HEK293 (cell line): ENCODE measurements at regions not wholly inside any gene's neighbourhood (a gene's known extent, or its start where the extent isn't known, plus 50 kb on each side); places are given as distances from the start of the nearest gene placed in this dataset.

Experiments used
- CTCF ChIP-seq: fragments of 450-650 bp; formaldehyde crosslinking; IDR thresholded peaks from 2 replicates; pipeline ENCODE4 v1.5.1; 2016; ENCODE audit warnings: missing biosample characterization, missing genetic modification characterization
- FEZF1 ChIP-seq: fragments of 450-650 bp; formaldehyde crosslinking; IDR thresholded peaks from 2 replicates; pipeline ENCODE4 v1.5.1; 2016; ENCODE audit warnings: missing biosample characterization, missing genetic modification characterization
- GFI1B ChIP-seq: fragments of 450-650 bp; formaldehyde crosslinking; IDR thresholded peaks from 2 replicates; pipeline ENCODE4 v1.5.1; 2016; ENCODE audit warnings: missing biosample characterization, missing genetic modification characterization
- MYNN ChIP-seq: fragments of 450-650 bp; formaldehyde crosslinking; IDR thresholded peaks from 2 replicates; pipeline ENCODE4 v1.5.1; 2016; ENCODE audit warnings: missing biosample characterization, missing genetic modification characterization, borderline replicate concordance
- SALL2 ChIP-seq: fragments of 450-650 bp; formaldehyde crosslinking; IDR thresholded peaks from 2 replicates; pipeline ENCODE4 v1.5.0; 2017; ENCODE audit warnings: missing biosample characterization, mild to moderate bottlenecking, missing genetic modification characterization, borderline replicate concordance
- TCF7L2 ChIP-seq: IDR thresholded peaks from 2 replicates; pipeline ENCODE4 v1.6.1; 2011; ENCODE audit warnings: low read depth, mild to moderate bottlenecking, inconsistent platforms, low read length, moderate library complexity, borderline replicate concordance
- ZBTB17 ChIP-seq: fragments of 450-650 bp; formaldehyde crosslinking; IDR thresholded peaks from 2 replicates; pipeline ENCODE4 v1.5.1; 2016; ENCODE audit warnings: missing biosample characterization, missing genetic modification characterization
- ZNF138 ChIP-seq: fragments of 450-650 bp; formaldehyde crosslinking; IDR thresholded peaks from 2 replicates; pipeline ENCODE4 v1.5.1; 2016; ENCODE audit warnings: missing biosample characterization, missing genetic modification characterization, borderline replicate concordance
- ZNF274 ChIP-seq, 2 experiments: fragments of 200-500 bp in 1 of 2; fragments of 450-650 bp in 1 of 2; sonication (Bioruptor generic) in 1 of 2; formaldehyde crosslinking in 1 of 2; IDR thresholded peaks; 2 replicates each; pipeline versions ENCODE4 v1.5.1 to v1.6.1; 2014 to 2016; ENCODE audit warnings: borderline replicate concordance in 1 of 2, inconsistent platforms in 1 of 2, low read length in 1 of 2, missing biosample characterization in 1 of 2, missing genetic modification characterization in 1 of 2
- ZNF292 ChIP-seq: fragments of 450-650 bp; formaldehyde crosslinking; IDR thresholded peaks from 2 replicates; pipeline ENCODE4 v1.5.1; 2016; ENCODE audit warnings: low read depth, missing biosample characterization, missing genetic modification characterization, borderline replicate concordance
- ZNF366 ChIP-seq: fragments of 450-650 bp; formaldehyde crosslinking; conservative IDR thresholded peaks from 2 replicates; pipeline ENCODE4 v1.5.1; 2016; ENCODE audit warnings: missing biosample characterization, missing genetic modification characterization
- TF ChIP-seq, protein P1 (sequence below): fragments of 450-650 bp; formaldehyde crosslinking; IDR thresholded peaks from 2 replicates; pipeline ENCODE4 v1.5.1; 2016; ENCODE audit warnings: missing biosample characterization, missing genetic modification characterization
- TF ChIP-seq, protein P2 (sequence below): fragments of 450-650 bp; formaldehyde crosslinking; IDR thresholded peaks from 2 replicates; pipeline ENCODE4 v1.5.1; 2016; ENCODE audit warnings: missing biosample characterization, missing genetic modification characterization

DNA sequence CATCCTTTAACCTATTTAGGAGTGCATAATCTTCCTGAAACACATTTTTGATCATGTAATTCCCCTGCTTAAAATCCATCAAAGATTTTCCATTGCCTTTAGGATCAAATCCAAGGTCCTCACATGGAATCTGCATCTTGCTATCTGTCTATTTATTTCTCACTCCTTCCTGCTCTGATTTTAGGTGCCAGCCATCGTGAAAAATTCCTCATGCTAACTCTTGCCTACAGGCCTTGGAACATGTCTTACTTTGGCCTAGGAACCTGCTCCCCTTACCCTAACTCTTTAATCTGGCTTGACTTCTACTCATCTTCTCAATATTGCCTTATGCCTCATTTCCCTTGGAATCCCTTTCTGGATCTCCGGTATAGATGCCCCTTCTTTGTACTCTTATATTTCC, 1074.3 kb downstream of the TTLL7 start:
- TF ChIP-seq ZNF138 (tag by site-specific recombination) (no peak), ZNF274 (IDR thresholded peaks at IDR 0.05; ENCODE audit: low read length) (no peak), ZNF274 (tag by site-specific recombination; IDR thresholded peaks at IDR 0.05; ENCODE audit: borderline replicate concordance) (no peak), SALL2 (tag by site-specific recombination) (no peak), ZNF366 (no peak), MYNN (tag by site-specific recombination) (no peak), CTCF (tag by site-specific recombination) (no peak), GFI1B (tag by site-specific recombination) (no peak), ZNF292 (no peak), FEZF1 (tag by site-specific recombination) (no peak), ZBTB17 (no peak), TCF7L2 (no peak)
- TF ChIP-seq, protein P1, sequence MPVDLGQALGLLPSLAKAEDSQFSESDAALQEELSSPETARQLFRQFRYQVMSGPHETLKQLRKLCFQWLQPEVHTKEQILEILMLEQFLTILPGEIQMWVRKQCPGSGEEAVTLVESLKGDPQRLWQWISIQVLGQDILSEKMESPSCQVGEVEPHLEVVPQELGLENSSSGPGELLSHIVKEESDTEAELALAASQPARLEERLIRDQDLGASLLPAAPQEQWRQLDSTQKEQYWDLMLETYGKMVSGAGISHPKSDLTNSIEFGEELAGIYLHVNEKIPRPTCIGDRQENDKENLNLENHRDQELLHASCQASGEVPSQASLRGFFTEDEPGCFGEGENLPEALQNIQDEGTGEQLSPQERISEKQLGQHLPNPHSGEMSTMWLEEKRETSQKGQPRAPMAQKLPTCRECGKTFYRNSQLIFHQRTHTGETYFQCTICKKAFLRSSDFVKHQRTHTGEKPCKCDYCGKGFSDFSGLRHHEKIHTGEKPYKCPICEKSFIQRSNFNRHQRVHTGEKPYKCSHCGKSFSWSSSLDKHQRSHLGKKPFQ (tag by site-specific recombination): no peak
- TF ChIP-seq, protein P2, sequence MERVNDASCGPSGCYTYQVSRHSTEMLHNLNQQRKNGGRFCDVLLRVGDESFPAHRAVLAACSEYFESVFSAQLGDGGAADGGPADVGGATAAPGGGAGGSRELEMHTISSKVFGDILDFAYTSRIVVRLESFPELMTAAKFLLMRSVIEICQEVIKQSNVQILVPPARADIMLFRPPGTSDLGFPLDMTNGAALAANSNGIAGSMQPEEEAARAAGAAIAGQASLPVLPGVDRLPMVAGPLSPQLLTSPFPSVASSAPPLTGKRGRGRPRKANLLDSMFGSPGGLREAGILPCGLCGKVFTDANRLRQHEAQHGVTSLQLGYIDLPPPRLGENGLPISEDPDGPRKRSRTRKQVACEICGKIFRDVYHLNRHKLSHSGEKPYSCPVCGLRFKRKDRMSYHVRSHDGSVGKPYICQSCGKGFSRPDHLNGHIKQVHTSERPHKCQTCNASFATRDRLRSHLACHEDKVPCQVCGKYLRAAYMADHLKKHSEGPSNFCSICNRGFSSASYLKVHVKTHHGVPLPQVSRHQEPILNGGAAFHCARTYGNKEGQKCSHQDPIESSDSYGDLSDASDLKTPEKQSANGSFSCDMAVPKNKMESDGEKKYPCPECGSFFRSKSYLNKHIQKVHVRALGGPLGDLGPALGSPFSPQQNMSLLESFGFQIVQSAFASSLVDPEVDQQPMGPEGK (tag by site-specific recombination): no peak
